ENCODE measurements at regions not wholly inside any gene's neighbourhood (a gene's known extent, or its start where the extent isn't known, plus 50 kb on each side); places are given as distances from the start of the nearest gene placed in this dataset.
A peak's percentile ranks its signal among the peaks of the same experiment; 100 is the strongest.

- DNase-seq = no peak
Observed at GRCh38 chr16:5496013-5496412, 398.4 kb upstream of the EEF2KMT start.

GRCh38 chr16:5490499-5490898 is 392.9 kb upstream of the EEF2KMT start:
- DNase-seq = peak; percentile 48

GRCh38 chr16:5488581-5488980 is 391.0 kb upstream of the EEF2KMT start:
- no peak for DNase-seq

GRCh38 chr16:5487728-5488127 is 390.1 kb upstream of the EEF2KMT start:
- DNase-seq = no peak

- DNase-seq = no peak
Observed at GRCh38 chr16:5482256-5482655, 384.7 kb upstream of the EEF2KMT start.

- no peak for DNase-seq
Observed at GRCh38 chr16:5480431-5481195, 383.0 kb upstream of the EEF2KMT start.

GRCh38 chr16:5479926-5480325 is 382.3 kb upstream of the EEF2KMT start:
- DNase-seq = no peak

- DNase-seq = no peak
Observed at GRCh38 chr16:5478036-5478435, 380.4 kb upstream of the EEF2KMT start.

- no peak for DNase-seq
Observed at GRCh38 chr16:5477251-5477650, 379.7 kb upstream of the EEF2KMT start.

GRCh38 chr16:5472552-5472951 is 375.0 kb upstream of the EEF2KMT start:
- no peak for DNase-seq

GRCh38 chr16:5468488-5468887 is 370.9 kb upstream of the EEF2KMT start:
- DNase-seq = no peak

- DNase-seq = no peak
Observed at GRCh38 chr16:5467552-5467951, 370.0 kb upstream of the EEF2KMT start.

- DNase-seq = no peak
Observed at GRCh38 chr16:5466551-5466950, 369.0 kb upstream of the EEF2KMT start.

- DNase-seq = no peak
Observed at GRCh38 chr16:5465714-5466113, 368.1 kb upstream of the EEF2KMT start.

GRCh38 chr16:5463820-5464219 is 366.2 kb upstream of the EEF2KMT start:
- DNase-seq = no peak

- no peak for DNase-seq
Observed at GRCh38 chr16:5461574-5461973, 364.0 kb upstream of the EEF2KMT start.

- no peak for DNase-seq
Observed at GRCh38 chr16:5461141-5461540, 363.5 kb upstream of the EEF2KMT start.

- no peak for DNase-seq
Observed at GRCh38 chr16:5460701-5461100, 363.1 kb upstream of the EEF2KMT start.

GRCh38 chr16:5459863-5460262 is 362.3 kb upstream of the EEF2KMT start:
- no peak for DNase-seq

- no peak for DNase-seq
Observed at GRCh38 chr16:5455110-5455509, 357.5 kb upstream of the EEF2KMT start.

- no peak for DNase-seq
Observed at GRCh38 chr16:5454349-5454748, 356.8 kb upstream of the EEF2KMT start.

GRCh38 chr16:5451641-5452040 is 354.0 kb upstream of the EEF2KMT start:
- DNase-seq = no peak

GRCh38 chr16:5450409-5451104 is 353.0 kb upstream of the EEF2KMT start:
- no peak for DNase-seq

GRCh38 chr16:5449901-5450300 is 352.3 kb upstream of the EEF2KMT start:
- DNase-seq = no peak

- DNase-seq = no peak
Observed at GRCh38 chr16:5448798-5449197, 351.2 kb upstream of the EEF2KMT start.

Data from right hindlimb (tissue), 1 donor.